ENCODE measurements at regions not wholly inside any gene's neighbourhood (a gene's known extent, or its start where the extent isn't known, plus 50 kb on each side); places are given as distances from the start of the nearest gene placed in this dataset.

DNA sequence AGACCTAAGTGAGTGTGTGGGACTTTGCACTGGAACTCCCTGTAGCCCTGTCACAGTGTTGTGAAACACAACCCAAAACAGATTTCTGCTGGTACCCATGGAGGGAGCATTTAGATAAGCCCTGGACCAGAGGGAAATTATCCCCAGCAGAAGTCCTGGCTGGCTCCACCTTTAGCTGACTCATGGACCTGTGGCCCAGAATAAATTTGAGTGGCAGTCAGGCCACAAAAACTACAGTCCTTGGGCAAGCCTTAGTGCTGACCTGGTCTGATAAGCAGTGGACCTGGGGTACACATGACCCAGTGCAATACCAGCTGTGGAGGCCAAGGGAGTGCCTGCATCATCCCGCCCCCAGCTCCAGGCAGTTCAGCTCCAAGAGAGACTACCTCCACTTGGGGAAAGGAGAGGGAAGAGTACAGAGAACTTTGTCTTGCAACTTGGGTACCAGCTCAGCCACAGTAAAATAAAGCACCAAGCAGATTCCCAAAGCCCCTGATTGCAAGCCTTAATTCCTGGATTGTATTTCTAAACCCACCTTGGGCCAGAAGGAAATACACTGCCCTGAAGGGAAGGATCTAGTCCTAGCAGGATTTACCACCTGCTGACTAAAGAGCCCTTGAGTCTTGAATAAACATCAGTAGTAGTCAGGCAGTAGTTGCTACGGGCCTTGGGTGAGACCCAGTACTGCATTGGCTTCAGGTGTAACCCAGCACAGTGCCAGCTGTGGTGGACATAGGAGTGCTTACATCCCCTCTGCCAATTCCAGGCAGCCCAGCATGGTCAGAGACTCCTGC, 140.4 kb upstream of the COL21A1 start:
- TF ChIP-seq, protein P1, sequence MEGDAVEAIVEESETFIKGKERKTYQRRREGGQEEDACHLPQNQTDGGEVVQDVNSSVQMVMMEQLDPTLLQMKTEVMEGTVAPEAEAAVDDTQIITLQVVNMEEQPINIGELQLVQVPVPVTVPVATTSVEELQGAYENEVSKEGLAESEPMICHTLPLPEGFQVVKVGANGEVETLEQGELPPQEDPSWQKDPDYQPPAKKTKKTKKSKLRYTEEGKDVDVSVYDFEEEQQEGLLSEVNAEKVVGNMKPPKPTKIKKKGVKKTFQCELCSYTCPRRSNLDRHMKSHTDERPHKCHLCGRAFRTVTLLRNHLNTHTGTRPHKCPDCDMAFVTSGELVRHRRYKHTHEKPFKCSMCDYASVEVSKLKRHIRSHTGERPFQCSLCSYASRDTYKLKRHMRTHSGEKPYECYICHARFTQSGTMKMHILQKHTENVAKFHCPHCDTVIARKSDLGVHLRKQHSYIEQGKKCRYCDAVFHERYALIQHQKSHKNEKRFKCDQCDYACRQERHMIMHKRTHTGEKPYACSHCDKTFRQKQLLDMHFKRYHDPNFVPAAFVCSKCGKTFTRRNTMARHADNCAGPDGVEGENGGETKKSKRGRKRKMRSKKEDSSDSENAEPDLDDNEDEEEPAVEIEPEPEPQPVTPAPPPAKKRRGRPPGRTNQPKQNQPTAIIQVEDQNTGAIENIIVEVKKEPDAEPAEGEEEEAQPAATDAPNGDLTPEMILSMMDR (IDR thresholded peaks at IDR 0.05), result no peak
- no peak for TF ChIP-seq EP300 (IDR thresholded peaks at IDR 0.05)
- no peak for TF ChIP-seq POLR2A (IDR thresholded peaks at IDR 0.05)
